MM.1S (cell line): ENCODE measurements at regions not wholly inside any gene's neighbourhood (a gene's known extent, or its start where the extent isn't known, plus 50 kb on each side); places are given as distances from the start of the nearest gene placed in this dataset.

Experiments
- EZH2 ChIP-seq: fragments of 300-600 bp; sonication (generic); optimal IDR thresholded peaks from 2 replicates; pipeline ENCODE3; 2017; ENCODE audit warnings: low read depth, mild to moderate bottlenecking, antibody characterized with exemption, low read length, mixed read lengths
- EZH2phosphoT487 ChIP-seq: fragments of 300-600 bp; sonication (generic); IDR thresholded peaks from 2 replicates; pipeline ENCODE4 v1.6.1; 2018; ENCODE audit warnings: antibody characterized with exemption, low read length
- TF ChIP-seq, protein P1 (sequence below): fragments of 300-600 bp; sonication (generic); IDR thresholded peaks from 2 replicates; pipeline ENCODE4 v1.5.1; 2016; ENCODE audit warnings: antibody characterized with exemption, low read length, mixed read lengths

DNA sequence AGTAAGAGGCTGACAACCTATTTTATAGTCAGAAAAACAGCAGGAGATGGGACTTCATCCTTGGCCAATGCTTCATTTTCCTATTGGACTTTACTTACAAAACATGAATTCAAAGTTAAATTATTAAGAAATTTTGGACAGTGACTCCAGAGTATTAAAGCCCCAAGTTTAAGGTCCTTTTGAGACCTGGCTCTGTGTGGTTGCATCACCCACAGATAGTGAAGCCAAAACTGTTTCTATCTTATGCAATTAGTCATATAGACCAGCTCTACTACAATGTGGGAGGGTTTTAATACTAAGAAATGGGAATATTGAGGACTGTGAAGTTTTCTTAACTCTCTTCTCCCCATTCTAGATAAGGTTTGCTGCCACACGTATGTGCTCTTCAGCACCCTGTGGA lies 196.7 kb upstream of the AR start:
- TF ChIP-seq, protein P1, sequence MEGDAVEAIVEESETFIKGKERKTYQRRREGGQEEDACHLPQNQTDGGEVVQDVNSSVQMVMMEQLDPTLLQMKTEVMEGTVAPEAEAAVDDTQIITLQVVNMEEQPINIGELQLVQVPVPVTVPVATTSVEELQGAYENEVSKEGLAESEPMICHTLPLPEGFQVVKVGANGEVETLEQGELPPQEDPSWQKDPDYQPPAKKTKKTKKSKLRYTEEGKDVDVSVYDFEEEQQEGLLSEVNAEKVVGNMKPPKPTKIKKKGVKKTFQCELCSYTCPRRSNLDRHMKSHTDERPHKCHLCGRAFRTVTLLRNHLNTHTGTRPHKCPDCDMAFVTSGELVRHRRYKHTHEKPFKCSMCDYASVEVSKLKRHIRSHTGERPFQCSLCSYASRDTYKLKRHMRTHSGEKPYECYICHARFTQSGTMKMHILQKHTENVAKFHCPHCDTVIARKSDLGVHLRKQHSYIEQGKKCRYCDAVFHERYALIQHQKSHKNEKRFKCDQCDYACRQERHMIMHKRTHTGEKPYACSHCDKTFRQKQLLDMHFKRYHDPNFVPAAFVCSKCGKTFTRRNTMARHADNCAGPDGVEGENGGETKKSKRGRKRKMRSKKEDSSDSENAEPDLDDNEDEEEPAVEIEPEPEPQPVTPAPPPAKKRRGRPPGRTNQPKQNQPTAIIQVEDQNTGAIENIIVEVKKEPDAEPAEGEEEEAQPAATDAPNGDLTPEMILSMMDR = no peak
- no peak for TF ChIP-seq EZH2phosphoT487
- no peak for TF ChIP-seq EZH2
